Natural killer cell (primary cell): ENCODE measurements at regions not wholly inside any gene's neighbourhood (a gene's known extent, or its start where the extent isn't known, plus 50 kb on each side); places are given as distances from the start of the nearest gene placed in this dataset.

Source experiments
- ATAC-seq, 3 donors: fragments of 150-1000 bp in 2 of 3; fragments of 200-7000 bp in 1 of 3; cut with Tn5 transposase; 1 replicate in 1 of 3; 2 replicates in 2 of 3; pipeline ENCODE4 v1.10.0; 2021; ENCODE audit warnings: mild to moderate bottlenecking in 2 of 3, moderate library complexity in 2 of 3
- DNase-seq, 2 donors: peaks; one replicate each; pipeline versions ENCODE4 v3.0.0 to v3.0.0-alpha.2; 2013 to 2021; ENCODE audit warnings: mixed read lengths in 1 of 2
- H3K27ac ChIP-seq: one replicate; pipeline ENCODE4 v1.5.1; 2013; ENCODE audit warnings: mild to moderate bottlenecking, low read length
- H3K27me3 ChIP-seq: one replicate; pipeline ENCODE4 v1.6.1; 2013; ENCODE audit warnings: low read length; ENCODE audit not compliant: control insufficient read depth, insufficient read depth
- H3K36me3 ChIP-seq: one replicate; pipeline ENCODE4 v1.6.1; 2013; ENCODE audit warnings: low read length; ENCODE audit not compliant: control insufficient read depth, insufficient read depth
- H3K4me1 ChIP-seq: one replicate; pipeline ENCODE4 v1.6.1; 2013; ENCODE audit warnings: low read length; ENCODE audit not compliant: control insufficient read depth, insufficient read depth
- H3K4me3 ChIP-seq: one replicate; pipeline ENCODE4 v1.5.1; 2013; ENCODE audit warnings: low read length
- H3K9me3 ChIP-seq: one replicate; pipeline ENCODE4 v1.6.1; 2013; ENCODE audit warnings: low read length; ENCODE audit not compliant: control insufficient read depth, insufficient read depth
- H3K27ac Mint-ChIP-seq, 2 donors: one replicate each; pipeline ENCODE4 v1.8.0; 2022; ENCODE audit warnings: mild to moderate bottlenecking in 2 of 2, mixed read lengths in 2 of 2, moderate library complexity in 1 of 2
- H3K27me3 Mint-ChIP-seq, 2 donors: one replicate each; pipeline ENCODE4 v1.8.0; 2022; ENCODE audit warnings: low read depth in 2 of 2, mixed read lengths in 2 of 2
- H3K36me3 Mint-ChIP-seq: one replicate; pipeline ENCODE4 v1.8.0; 2022; ENCODE audit warnings: mixed read lengths
- H3K4me1 Mint-ChIP-seq, 2 donors: one replicate each; pipeline ENCODE4 v1.8.0; 2022; ENCODE audit warnings: mixed read lengths in 2 of 2
- H3K4me3 Mint-ChIP-seq: one replicate; pipeline ENCODE4 v1.8.0; 2022; ENCODE audit warnings: mild to moderate bottlenecking, moderate library complexity, mixed read lengths
- H3K9me3 Mint-ChIP-seq, 2 donors: one replicate each; pipeline ENCODE4 v1.8.0; 2022; ENCODE audit warnings: mixed read lengths in 2 of 2
- WGBS: methylation state at CpG from one replicate; pipeline ENCODE4 v1.1.7; 2013; ENCODE audit warnings: missing lambda C conversion rate; ENCODE audit not compliant: insufficient coverage; 5-methylcytosine and 5-hydroxymethylcytosine counted together
- intact Hi-C: fragments of 100-400 bp; cut with micrococcal nuclease; formaldehyde crosslinking; loops from one replicate; pipeline ENCODE4 v1.14.2; 2022
- TF ChIP-seq, protein P1 (sequence below): fragments of 200-600 bp; IDR thresholded peaks from one replicate; pipeline ENCODE4 v1.8.0; 2022; ENCODE audit warnings: antibody characterized with exemption

DNA sequence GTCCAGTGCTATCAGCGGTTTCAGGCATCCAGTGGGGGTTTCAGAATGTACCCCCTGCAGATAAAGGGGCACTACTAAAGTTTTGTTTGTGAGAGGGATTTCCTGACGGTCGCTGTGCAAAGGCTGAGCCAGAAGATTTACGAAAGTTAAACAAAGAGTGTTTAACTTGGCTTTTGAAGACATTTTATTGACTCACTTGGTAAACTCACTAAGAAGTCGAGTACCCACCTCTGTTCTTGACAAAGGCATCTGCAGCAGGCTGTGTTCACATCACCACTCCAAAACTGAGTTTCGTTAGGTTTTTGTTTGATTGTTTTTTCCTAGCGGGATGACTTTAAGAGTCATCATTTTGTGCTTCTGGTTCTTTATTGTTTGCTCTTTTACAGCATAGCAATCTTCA is 143.9 kb upstream of the TBL1X start:
- Mint-ChIP-seq H3K4me3 (no peak overlapping the region), H3K4me1 (peaks cover 25 to 26% of the 10 kb centered on the region in 2 donors), H3K36me3 (no peaks in the 10 kb centered on the region), H3K27ac (no peak overlapping the region), H3K9me3 (no peaks in the 10 kb centered on the region), H3K27me3 (no peaks in the 10 kb centered on the region)
- Histone ChIP-seq H3K27me3 (no peaks in the 10 kb centered on the region), H3K4me1 (peaks cover 19% of the 10 kb centered on the region), H3K27ac (no peak overlapping the region), H3K4me3 (no peak overlapping the region), H3K36me3 (no peaks in the 10 kb centered on the region), H3K9me3 (no peaks in the 10 kb centered on the region)
- ATAC-seq, result no peak
- TF ChIP-seq, protein P1, sequence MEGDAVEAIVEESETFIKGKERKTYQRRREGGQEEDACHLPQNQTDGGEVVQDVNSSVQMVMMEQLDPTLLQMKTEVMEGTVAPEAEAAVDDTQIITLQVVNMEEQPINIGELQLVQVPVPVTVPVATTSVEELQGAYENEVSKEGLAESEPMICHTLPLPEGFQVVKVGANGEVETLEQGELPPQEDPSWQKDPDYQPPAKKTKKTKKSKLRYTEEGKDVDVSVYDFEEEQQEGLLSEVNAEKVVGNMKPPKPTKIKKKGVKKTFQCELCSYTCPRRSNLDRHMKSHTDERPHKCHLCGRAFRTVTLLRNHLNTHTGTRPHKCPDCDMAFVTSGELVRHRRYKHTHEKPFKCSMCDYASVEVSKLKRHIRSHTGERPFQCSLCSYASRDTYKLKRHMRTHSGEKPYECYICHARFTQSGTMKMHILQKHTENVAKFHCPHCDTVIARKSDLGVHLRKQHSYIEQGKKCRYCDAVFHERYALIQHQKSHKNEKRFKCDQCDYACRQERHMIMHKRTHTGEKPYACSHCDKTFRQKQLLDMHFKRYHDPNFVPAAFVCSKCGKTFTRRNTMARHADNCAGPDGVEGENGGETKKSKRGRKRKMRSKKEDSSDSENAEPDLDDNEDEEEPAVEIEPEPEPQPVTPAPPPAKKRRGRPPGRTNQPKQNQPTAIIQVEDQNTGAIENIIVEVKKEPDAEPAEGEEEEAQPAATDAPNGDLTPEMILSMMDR, result no peak
- WGBS, result 100% methylated on average over 3 of the region's 7 CpGs
- intact Hi-C loops, result no loop called here
- no peak for DNase-seq

DNA sequence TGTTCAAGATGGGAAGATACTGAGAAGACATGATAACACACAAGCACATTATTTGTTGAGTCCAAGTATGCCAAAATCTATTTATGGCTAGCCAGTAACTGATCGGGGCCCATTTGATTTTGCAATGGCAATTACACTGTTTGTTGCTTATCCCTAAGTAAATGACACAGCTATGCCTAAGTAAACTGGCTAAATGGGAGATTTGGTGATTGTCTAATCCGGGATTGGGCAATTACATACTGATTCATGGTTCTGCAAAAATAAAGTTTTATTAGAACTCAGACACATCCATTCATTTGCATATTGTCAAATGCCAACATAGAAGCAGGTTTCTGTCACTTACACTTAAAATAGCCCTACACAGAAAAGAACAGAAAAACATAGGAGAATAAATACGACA is 140.2 kb upstream of the TBL1X start:
- ATAC-seq, result no peak

DNA sequence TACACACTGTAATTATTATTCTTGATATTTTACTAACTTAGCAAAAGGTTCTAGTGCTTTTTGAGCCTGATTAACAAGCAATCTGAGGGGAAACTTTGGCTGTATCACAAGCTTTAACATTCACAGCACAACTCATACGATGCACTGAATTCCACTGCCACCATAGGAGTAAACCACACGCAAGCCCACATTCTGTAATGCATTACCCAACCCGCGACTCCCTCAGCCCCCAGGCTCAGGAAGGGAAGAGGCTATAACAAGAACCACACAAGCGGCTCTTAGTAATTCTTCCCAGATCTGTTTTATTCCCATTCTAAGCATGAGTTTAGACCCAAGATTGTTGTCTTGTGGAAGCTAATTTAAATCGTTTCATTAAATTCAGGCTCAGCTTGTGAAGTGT is 138.5 kb upstream of the TBL1X start:
- Histone ChIP-seq H3K4me1 (no peaks in the 10 kb centered on the region), H3K27me3 (no peaks in the 10 kb centered on the region), H3K9me3 (no peaks in the 10 kb centered on the region), H3K27ac (no peak overlapping the region), H3K4me3 (no peak overlapping the region), H3K36me3 (no peaks in the 10 kb centered on the region)
- Mint-ChIP-seq H3K27ac (no peak overlapping the region), H3K4me1 (no peaks in the 10 kb centered on the region), H3K9me3 (no peaks in the 10 kb centered on the region), H3K36me3 (no peaks in the 10 kb centered on the region), H3K27me3 (no peaks in the 10 kb centered on the region), H3K4me3 (no peak overlapping the region)
- ATAC-seq, result no peak
- TF ChIP-seq, protein P1, result no peak
- intact Hi-C loops, result no loop called here
- 94% methylated on average over 4 of the region's 6 CpGs for WGBS
- no peak for DNase-seq

More for the DNA sequence above, 140.2 kb upstream of the TBL1X start:
- Mint-ChIP-seq H3K27me3 (no peaks in the 10 kb centered on the region), H3K9me3 (no peaks in the 10 kb centered on the region), H3K36me3 (no peaks in the 10 kb centered on the region), H3K4me1 (peaks cover 6% of the 10 kb centered on the region in 2 donors), H3K4me3 (no peak overlapping the region), H3K27ac (no peak overlapping the region)
- intact Hi-C loops, result no loop called here
- no peak for DNase-seq
- no peaks in the 10 kb centered on the region for H3K27me3 ChIP-seq
- H3K4me1 ChIP-seq, result no peaks in the 10 kb centered on the region
- WGBS, result 90% methylated on average over 1 of the region's 3 CpGs
- no peaks in the 10 kb centered on the region for H3K36me3 ChIP-seq
- H3K4me3 ChIP-seq, result no peak overlapping the region
- no peaks in the 10 kb centered on the region for H3K9me3 ChIP-seq
- H3K27ac ChIP-seq, result no peak overlapping the region
- TF ChIP-seq, protein P1, result no peak

DNA sequence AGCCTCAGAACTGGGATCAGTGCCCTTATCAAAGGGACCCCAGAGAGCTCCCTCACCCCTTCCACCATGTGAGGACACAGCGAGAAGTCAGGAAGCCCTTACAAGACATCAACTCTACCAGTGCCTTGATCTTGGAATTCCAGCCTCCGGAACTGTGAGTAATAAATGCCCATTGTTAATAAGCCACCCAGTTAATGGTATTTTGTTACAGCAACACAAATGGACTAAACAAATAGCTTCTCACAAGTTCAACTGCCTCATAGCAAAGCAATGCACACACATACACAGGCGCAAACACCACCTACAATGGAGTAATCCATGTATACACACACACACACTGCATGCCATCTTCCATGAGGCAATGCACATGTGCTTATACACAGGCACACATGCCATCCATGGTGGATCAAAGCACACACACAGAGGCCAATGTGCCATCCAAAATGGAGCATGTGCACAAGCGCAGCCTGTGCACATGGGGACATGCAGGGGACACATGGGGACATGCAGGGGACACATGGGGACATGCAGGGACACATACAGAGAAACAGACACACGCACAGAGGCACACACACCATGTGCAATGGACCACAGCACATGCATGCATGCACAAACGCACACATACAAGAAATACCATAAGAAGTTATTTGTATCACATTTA is 137.6 kb upstream of the TBL1X start:
- DNase-seq (no peak), ATAC-seq (no peak)
- no peaks in the 10 kb centered on the region for H3K36me3 Mint-ChIP-seq
- TF ChIP-seq, protein P1, result no peak
- no peak overlapping the region for H3K27ac ChIP-seq
- H3K4me1 ChIP-seq, result no peaks in the 10 kb centered on the region
- no peaks in the 10 kb centered on the region for H3K4me1 Mint-ChIP-seq
- no peaks in the 10 kb centered on the region for H3K9me3 ChIP-seq
- no peak overlapping the region for H3K4me3 ChIP-seq
- WGBS, result 95% methylated on average over 6 of the region's 6 CpGs
- no peak overlapping the region for H3K4me3 Mint-ChIP-seq
- no peaks in the 10 kb centered on the region for H3K9me3 Mint-ChIP-seq
- H3K27me3 Mint-ChIP-seq, result no peaks in the 10 kb centered on the region
- H3K36me3 ChIP-seq, result no peaks in the 10 kb centered on the region
- no peaks in the 10 kb centered on the region for H3K27me3 ChIP-seq
- intact Hi-C loops, result no loop called here
- H3K27ac Mint-ChIP-seq, result no peak overlapping the region
